Daoy (cell line): ENCODE measurements at regions not wholly inside any gene's neighbourhood (a gene's known extent, or its start where the extent isn't known, plus 50 kb on each side); places are given as distances from the start of the nearest gene placed in this dataset.
"Not testable (repeated sequence)": the region's sequence is repeated elsewhere in the genome, so short reads cannot be mapped to it uniquely, and the experiment has no call there.

ENCODE experiments used
- DNase-seq: peaks from one replicate; pipeline ENCODE4 v3.0.0-alpha.2; 2015; ENCODE audit warnings: low read depth

- DNase-seq, result no peak
Observed at GRCh38 chr3:145531548-145531947, 629.4 kb downstream of the PLOD2 start.

- no peak for DNase-seq
Observed at GRCh38 chr3:145533696-145534095, 627.3 kb downstream of the PLOD2 start.

GRCh38 chr3:145536461-145536860, 624.5 kb downstream of the PLOD2 start:
- DNase-seq, result no peak

- no peak for DNase-seq
Observed at GRCh38 chr3:145550522-145550921, 610.5 kb downstream of the PLOD2 start.

GRCh38 chr3:145557405-145557804, 603.6 kb downstream of the PLOD2 start:
- no peak for DNase-seq

GRCh38 chr3:145578471-145578870, 582.5 kb downstream of the PLOD2 start:
- no peak for DNase-seq

GRCh38 chr3:145581694-145582093, 579.3 kb downstream of the PLOD2 start:
- no peak for DNase-seq

- no peak for DNase-seq
Observed at GRCh38 chr3:145604851-145605250, 556.1 kb downstream of the PLOD2 start.

GRCh38 chr3:145620002-145620401, 541.0 kb downstream of the PLOD2 start:
- DNase-seq, result no peak

- no peak for DNase-seq
Observed at GRCh38 chr3:145620486-145620885, 540.5 kb downstream of the PLOD2 start.

GRCh38 chr3:145623349-145623748, 537.6 kb downstream of the PLOD2 start:
- no peak for DNase-seq

GRCh38 chr3:145628211-145628610, 532.8 kb downstream of the PLOD2 start:
- no peak for DNase-seq

GRCh38 chr3:145637105-145637504, 523.9 kb downstream of the PLOD2 start:
- DNase-seq, result no peak

GRCh38 chr3:145639003-145639606, 521.9 kb downstream of the PLOD2 start:
- DNase-seq, result no peak

GRCh38 chr3:145639875-145640274, 521.1 kb downstream of the PLOD2 start:
- DNase-seq, result no peak

GRCh38 chr3:145648396-145648795, 512.6 kb downstream of the PLOD2 start:
- DNase-seq, result no peak

- no peak for DNase-seq
Observed at GRCh38 chr3:145649368-145649887, 511.6 kb downstream of the PLOD2 start.

GRCh38 chr3:145650170-145650569, 510.8 kb downstream of the PLOD2 start:
- no peak for DNase-seq

GRCh38 chr3:145671121-145671520, 489.9 kb downstream of the PLOD2 start:
- no peak for DNase-seq

GRCh38 chr3:145673838-145674237, 487.1 kb downstream of the PLOD2 start:
- no peak for DNase-seq

- DNase-seq, result no peak
Observed at GRCh38 chr3:145678401-145678800, 482.6 kb downstream of the PLOD2 start.

GRCh38 chr3:145681181-145681580, 479.8 kb downstream of the PLOD2 start:
- DNase-seq, result no peak

GRCh38 chr3:145687978-145688377, 473.0 kb downstream of the PLOD2 start:
- DNase-seq, result not testable (repeated sequence)

- no peak for DNase-seq
Observed at GRCh38 chr3:145692751-145693150, 468.2 kb downstream of the PLOD2 start.
